ENCODE measurements at regions not wholly inside any gene's neighbourhood (a gene's known extent, or its start where the extent isn't known, plus 50 kb on each side); places are given as distances from the start of the nearest gene placed in this dataset.

- TF ChIP-seq CREB1 (CRISPR knock-in tag; IDR thresholded peaks at IDR 0.05; ENCODE audit: low read depth) (no peak), STAT1 (IDR thresholded peaks at IDR 0.05; ENCODE audit: unreplicated experiment) (no peak), EZH2phosphoT487 (IDR thresholded peaks at IDR 0.05; ENCODE audit: unreplicated experiment) (no peak), EZH2 (IDR thresholded peaks at IDR 0.05; ENCODE audit: low read depth, unreplicated experiment) (no peak)
Observed at GRCh38 chr16:6946802-6947201, 385.8 kb upstream of the RBFOX1 start (continued).

GRCh38 chr16:6946106-6946505, 386.5 kb upstream of the RBFOX1 start:
- H3K27ac Mint-ChIP-seq = no peak overlapping the region
- Histone ChIP-seq H3K79me2 (replicated peaks; ENCODE audit: insufficient read depth) (no peaks in the 10 kb centered on the region), H3K4me1 (ENCODE audit: insufficient read depth) (no peaks in the 10 kb centered on the region), H3K27me3 (ENCODE audit: insufficient read depth) (no peaks in the 10 kb centered on the region), H3K4me2 (no peak overlapping the region), H3K27ac (ENCODE audit: low read depth) (no peak overlapping the region), H3K4me3 (no peak overlapping the region), H3K9me2 (ENCODE audit: insufficient read depth) (no peaks in the 10 kb centered on the region), H3F3A (replicated peaks; ENCODE audit: low read depth) (no peaks in the 10 kb centered on the region), H4K20me1 (replicated peaks; ENCODE audit: insufficient read depth) (no peaks in the 10 kb centered on the region), H2AFZ (no peak overlapping the region), H3K36me3 (ENCODE audit: insufficient read depth) (no peaks in the 10 kb centered on the region; the same call in 1 of the 2 replicates)
- no peaks in the 10 kb centered on the region for H3K27me3 Mint-ChIP-seq (ENCODE audit: insufficient read depth, low read depth, poor library complexity)
- no peaks in the 10 kb centered on the region for H3K4me1 Mint-ChIP-seq
- TF ChIP-seq REST (IDR thresholded peaks at IDR 0.05; ENCODE audit: unreplicated experiment) = no peak
- TF ChIP-seq ETS1 (IDR thresholded peaks at IDR 0.05) = no peak
- no peak for TF ChIP-seq ZNF114 (CRISPR knock-in tag; IDR thresholded peaks at IDR 0.05)
- peaks cover 4% of the 10 kb centered on the region for H3K36me3 Mint-ChIP-seq (ENCODE audit: low read depth)
- peaks cover 87% of the 10 kb centered on the region for H3K9me3 Mint-ChIP-seq
- DNase-seq (ENCODE audit: low spot score) (no peak), ATAC-seq (no peak)
- H3K4me3 Mint-ChIP-seq = no peak overlapping the region

DNA sequence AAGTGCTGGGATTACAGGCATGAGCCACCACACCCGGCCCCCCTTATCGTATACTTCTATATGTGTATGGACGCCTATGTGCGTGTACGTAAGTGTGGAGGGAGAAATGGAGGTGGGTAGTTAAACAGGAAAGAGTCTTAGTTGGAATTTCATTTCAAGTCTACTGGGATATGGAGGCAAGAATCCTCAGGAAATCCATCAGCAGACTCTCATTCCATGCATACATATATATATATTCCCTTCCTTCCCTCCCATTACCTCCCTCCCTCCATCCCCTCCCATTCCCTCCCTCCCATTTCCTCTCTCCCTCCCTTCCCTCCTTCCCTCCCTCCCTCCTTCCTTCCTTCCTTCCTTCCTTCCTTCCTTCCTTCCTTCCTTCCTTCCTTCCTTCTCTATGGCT, 391.7 kb upstream of the RBFOX1 start:
- no peak overlapping the region for H3K4me3 Mint-ChIP-seq
- Histone ChIP-seq H3K36me3 (ENCODE audit: insufficient read depth) (0 out of 2 replicates have a peak, but pooled peaks cover 3% of the 10 kb centered on the region), H4K20me1 (replicated peaks; ENCODE audit: insufficient read depth) (no peaks in the 10 kb centered on the region), H3K4me2 (no peak overlapping the region), H3K27me3 (ENCODE audit: insufficient read depth) (no peaks in the 10 kb centered on the region), H3K79me2 (replicated peaks; ENCODE audit: insufficient read depth) (no peaks in the 10 kb centered on the region), H3K4me1 (ENCODE audit: insufficient read depth) (no peaks in the 10 kb centered on the region), H3K27ac (ENCODE audit: low read depth) (no peak overlapping the region), H2AFZ (no peak overlapping the region), H3K9me2 (ENCODE audit: insufficient read depth) (no peaks in the 10 kb centered on the region), H3K4me3 (no peak overlapping the region), H3F3A (replicated peaks; ENCODE audit: low read depth) (no peaks in the 10 kb centered on the region)
- TF ChIP-seq, protein P1, sequence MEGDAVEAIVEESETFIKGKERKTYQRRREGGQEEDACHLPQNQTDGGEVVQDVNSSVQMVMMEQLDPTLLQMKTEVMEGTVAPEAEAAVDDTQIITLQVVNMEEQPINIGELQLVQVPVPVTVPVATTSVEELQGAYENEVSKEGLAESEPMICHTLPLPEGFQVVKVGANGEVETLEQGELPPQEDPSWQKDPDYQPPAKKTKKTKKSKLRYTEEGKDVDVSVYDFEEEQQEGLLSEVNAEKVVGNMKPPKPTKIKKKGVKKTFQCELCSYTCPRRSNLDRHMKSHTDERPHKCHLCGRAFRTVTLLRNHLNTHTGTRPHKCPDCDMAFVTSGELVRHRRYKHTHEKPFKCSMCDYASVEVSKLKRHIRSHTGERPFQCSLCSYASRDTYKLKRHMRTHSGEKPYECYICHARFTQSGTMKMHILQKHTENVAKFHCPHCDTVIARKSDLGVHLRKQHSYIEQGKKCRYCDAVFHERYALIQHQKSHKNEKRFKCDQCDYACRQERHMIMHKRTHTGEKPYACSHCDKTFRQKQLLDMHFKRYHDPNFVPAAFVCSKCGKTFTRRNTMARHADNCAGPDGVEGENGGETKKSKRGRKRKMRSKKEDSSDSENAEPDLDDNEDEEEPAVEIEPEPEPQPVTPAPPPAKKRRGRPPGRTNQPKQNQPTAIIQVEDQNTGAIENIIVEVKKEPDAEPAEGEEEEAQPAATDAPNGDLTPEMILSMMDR (conservative IDR thresholded peaks at IDR 0.05; ENCODE audit: low read depth in 2 of 2) = no peak
- TF ChIP-seq EZH2 (IDR thresholded peaks at IDR 0.05; ENCODE audit: low read depth, unreplicated experiment) (no peak), JUNB (IDR thresholded peaks at IDR 0.05; ENCODE audit: unreplicated experiment) (no peak), NANOG (IDR thresholded peaks at IDR 0.05; ENCODE audit: borderline replicate concordance) (no peak), POLR2AphosphoS5 (IDR thresholded peaks at IDR 0.05; ENCODE audit: low read depth) (no peak), ZNF114 (CRISPR knock-in tag; IDR thresholded peaks at IDR 0.05) (no peak), ETS1 (IDR thresholded peaks at IDR 0.05) (no peak), STAT1 (IDR thresholded peaks at IDR 0.05; ENCODE audit: unreplicated experiment) (no peak), ZNF331 (CRISPR knock-in tag; IDR thresholded peaks at IDR 0.05; ENCODE audit: low read depth) (no peak), REST (IDR thresholded peaks at IDR 0.05; ENCODE audit: unreplicated experiment) (no peak)
- no peaks in the 10 kb centered on the region; the same call in none of the 3 replicates for H3K36me3 Mint-ChIP-seq (ENCODE audit: low read depth)
- no peaks in the 10 kb centered on the region for H3K4me1 Mint-ChIP-seq
- peaks cover 6% of the 10 kb centered on the region for H3K27me3 Mint-ChIP-seq (ENCODE audit: insufficient read depth, low read depth, poor library complexity)
- peaks cover 75% of the 10 kb centered on the region for H3K9me3 Mint-ChIP-seq
- ATAC-seq (no peak), DNase-seq (ENCODE audit: low spot score) (no peak)
- no peak overlapping the region for H3K27ac Mint-ChIP-seq
